GM19455 (cell line): ENCODE measurements at regions not wholly inside any gene's neighbourhood (a gene's known extent, or its start where the extent isn't known, plus 50 kb on each side); places are given as distances from the start of the nearest gene placed in this dataset.

Experiments used
- ATAC-seq: cut with Tn5 transposase; IDR thresholded peaks from one replicate; pipeline ENCODE4 v1.9.1; 2021; ENCODE audit not compliant: unreplicated experiment

GRCh38 chr3:178263236-178263916 is 272.9 kb upstream of the KCNMB2 start:
- no peak for ATAC-seq

GRCh38 chr3:178267158-178267844 is 268.9 kb upstream of the KCNMB2 start:
- no peak for ATAC-seq

GRCh38 chr3:178270838-178271237 is 265.4 kb upstream of the KCNMB2 start:
- ATAC-seq = no peak

GRCh38 chr3:178271740-178272387 is 264.4 kb upstream of the KCNMB2 start:
- ATAC-seq = no peak

GRCh38 chr3:178272841-178273240 is 263.4 kb upstream of the KCNMB2 start:
- ATAC-seq = no peak

GRCh38 chr3:178274711-178275110 is 261.5 kb upstream of the KCNMB2 start:
- ATAC-seq = no peak

GRCh38 chr3:178275311-178275710 is 260.9 kb upstream of the KCNMB2 start:
- no peak for ATAC-seq

GRCh38 chr3:178275793-178276192 is 260.4 kb upstream of the KCNMB2 start:
- ATAC-seq = no peak

- ATAC-seq = no peak
Measured at GRCh38 chr3:178277605-178278004, 258.6 kb upstream of the KCNMB2 start.

GRCh38 chr3:178283561-178283960 is 252.7 kb upstream of the KCNMB2 start:
- ATAC-seq = no peak

GRCh38 chr3:178284181-178284580 is 252.1 kb upstream of the KCNMB2 start:
- no peak for ATAC-seq

GRCh38 chr3:178288074-178288473 is 248.2 kb upstream of the KCNMB2 start:
- ATAC-seq = no peak

GRCh38 chr3:178289544-178290160 is 246.6 kb upstream of the KCNMB2 start:
- no peak for ATAC-seq

GRCh38 chr3:178291574-178292370 is 244.5 kb upstream of the KCNMB2 start:
- ATAC-seq = no peak

GRCh38 chr3:178295292-178295912 is 240.8 kb upstream of the KCNMB2 start:
- ATAC-seq = no peak

- ATAC-seq = no peak
Measured at GRCh38 chr3:178297199-178297598, 239.0 kb upstream of the KCNMB2 start.

- no peak for ATAC-seq
Measured at GRCh38 chr3:178297740-178298139, 238.5 kb upstream of the KCNMB2 start.

GRCh38 chr3:178300441-178300959 is 235.7 kb upstream of the KCNMB2 start:
- ATAC-seq = no peak

GRCh38 chr3:178302966-178303930 is 233.0 kb upstream of the KCNMB2 start:
- ATAC-seq = no peak
